GM12864 (cell line): ENCODE measurements at regions not wholly inside any gene's neighbourhood (a gene's known extent, or its start where the extent isn't known, plus 50 kb on each side); places are given as distances from the start of the nearest gene placed in this dataset.

ENCODE experiments used
- DNase-seq: peaks from one replicate; pipeline ENCODE4 v3.0.0-alpha.2; 2011; ENCODE audit warnings: low read depth
- H3K4me3 ChIP-seq: 2 replicates; pipeline ENCODE4 v1.5.1; 2011; ENCODE audit warnings: mild to moderate bottlenecking, low read depth, low read length, control low read depth
- TF ChIP-seq, protein P1 (sequence below): IDR thresholded peaks from 2 replicates; pipeline ENCODE4 v1.5.1; 2011; ENCODE audit warnings: low read depth, mild to moderate bottlenecking, moderate library complexity, low read length, control low read depth, inconsistent platforms; ENCODE audit errors: missing control alignments

DNA sequence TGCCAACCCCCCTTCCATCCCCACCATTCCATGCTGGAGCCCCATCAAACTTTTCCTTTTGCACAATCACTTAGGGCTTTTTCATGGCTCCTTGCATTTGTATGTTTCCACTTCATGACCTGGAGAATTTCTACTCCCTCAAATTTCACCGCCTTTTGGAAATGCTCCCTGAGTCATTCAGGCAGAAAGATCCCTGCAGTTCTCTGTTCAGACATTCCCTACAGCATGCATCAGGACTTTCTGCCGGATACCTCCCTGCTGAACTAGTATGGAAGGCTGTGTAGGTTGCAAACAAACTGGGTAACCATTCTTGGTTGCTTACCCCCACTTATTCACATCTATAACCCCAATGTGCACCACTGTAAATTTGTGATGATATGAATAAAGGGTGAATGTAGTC, 389.6 kb upstream of the CELF4 start:
- no peak for DNase-seq
- TF ChIP-seq, protein P1, sequence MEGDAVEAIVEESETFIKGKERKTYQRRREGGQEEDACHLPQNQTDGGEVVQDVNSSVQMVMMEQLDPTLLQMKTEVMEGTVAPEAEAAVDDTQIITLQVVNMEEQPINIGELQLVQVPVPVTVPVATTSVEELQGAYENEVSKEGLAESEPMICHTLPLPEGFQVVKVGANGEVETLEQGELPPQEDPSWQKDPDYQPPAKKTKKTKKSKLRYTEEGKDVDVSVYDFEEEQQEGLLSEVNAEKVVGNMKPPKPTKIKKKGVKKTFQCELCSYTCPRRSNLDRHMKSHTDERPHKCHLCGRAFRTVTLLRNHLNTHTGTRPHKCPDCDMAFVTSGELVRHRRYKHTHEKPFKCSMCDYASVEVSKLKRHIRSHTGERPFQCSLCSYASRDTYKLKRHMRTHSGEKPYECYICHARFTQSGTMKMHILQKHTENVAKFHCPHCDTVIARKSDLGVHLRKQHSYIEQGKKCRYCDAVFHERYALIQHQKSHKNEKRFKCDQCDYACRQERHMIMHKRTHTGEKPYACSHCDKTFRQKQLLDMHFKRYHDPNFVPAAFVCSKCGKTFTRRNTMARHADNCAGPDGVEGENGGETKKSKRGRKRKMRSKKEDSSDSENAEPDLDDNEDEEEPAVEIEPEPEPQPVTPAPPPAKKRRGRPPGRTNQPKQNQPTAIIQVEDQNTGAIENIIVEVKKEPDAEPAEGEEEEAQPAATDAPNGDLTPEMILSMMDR, result no peak
- no peak overlapping the region for H3K4me3 ChIP-seq

DNA sequence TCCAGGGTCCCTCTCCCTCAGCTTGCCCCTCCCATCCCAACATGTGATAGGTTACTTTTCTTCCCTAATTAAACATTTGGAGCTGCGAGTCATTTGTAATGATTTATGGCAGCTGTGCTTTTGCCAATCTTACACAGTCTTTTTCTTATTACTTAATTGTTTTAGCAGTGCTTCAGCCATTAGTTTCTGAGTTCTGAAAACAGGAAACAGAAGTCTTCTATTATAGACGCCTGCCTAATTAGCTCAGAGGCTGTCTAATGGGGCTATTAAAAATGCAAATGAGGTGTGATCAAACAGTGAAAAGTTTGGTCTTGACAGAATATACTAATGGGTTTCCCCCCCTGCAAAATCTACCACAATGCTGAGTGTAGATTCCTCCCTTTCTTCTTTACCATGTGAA, 388.3 kb upstream of the CELF4 start:
- DNase-seq, result no peak
- TF ChIP-seq, protein P1, result no peak
- no peak overlapping the region for H3K4me3 ChIP-seq

DNA sequence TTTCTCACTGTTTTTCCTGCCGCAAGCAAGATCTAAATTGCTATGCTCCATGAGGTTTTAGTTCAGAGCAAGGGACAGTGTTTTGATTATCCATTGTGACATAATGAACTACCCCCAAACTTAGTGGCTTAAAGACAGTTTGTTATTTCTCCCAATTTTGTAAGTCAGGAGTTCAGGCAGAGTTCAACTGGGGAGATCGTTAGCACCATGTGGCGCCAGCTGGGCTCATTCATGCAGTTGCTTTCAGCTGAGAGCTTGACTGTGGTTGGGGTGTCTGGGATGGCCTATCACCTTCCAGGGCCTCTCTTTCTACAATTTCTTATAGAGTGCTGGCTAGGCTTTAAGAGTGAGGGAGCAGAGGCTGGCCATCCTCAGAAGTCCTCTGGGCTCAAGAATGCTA, 382.9 kb upstream of the CELF4 start:
- H3K4me3 ChIP-seq, result no peak overlapping the region
- no peak for DNase-seq
- TF ChIP-seq, protein P1, result no peak

DNA sequence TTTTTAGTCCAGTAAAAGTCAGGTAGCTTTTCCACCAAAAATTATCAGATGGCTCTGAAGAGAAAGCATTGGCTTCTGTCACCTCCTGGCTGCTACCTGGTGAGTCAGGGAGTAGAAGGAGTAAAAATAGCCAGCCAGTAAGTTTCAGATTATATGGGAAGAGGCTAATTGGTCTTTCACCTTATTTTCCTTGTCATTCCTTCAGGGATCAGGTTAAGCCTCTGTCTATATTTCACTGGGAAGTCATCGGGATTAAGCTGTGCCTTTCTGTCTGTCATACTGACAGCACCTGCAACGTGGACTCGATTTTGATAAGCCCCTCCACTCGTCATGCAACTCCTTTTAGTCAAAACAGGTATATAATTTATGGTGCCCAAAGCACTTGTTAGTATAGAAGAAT, 380.7 kb upstream of the CELF4 start:
- TF ChIP-seq, protein P1, result no peak
- no peak for DNase-seq
- no peak overlapping the region for H3K4me3 ChIP-seq

DNA sequence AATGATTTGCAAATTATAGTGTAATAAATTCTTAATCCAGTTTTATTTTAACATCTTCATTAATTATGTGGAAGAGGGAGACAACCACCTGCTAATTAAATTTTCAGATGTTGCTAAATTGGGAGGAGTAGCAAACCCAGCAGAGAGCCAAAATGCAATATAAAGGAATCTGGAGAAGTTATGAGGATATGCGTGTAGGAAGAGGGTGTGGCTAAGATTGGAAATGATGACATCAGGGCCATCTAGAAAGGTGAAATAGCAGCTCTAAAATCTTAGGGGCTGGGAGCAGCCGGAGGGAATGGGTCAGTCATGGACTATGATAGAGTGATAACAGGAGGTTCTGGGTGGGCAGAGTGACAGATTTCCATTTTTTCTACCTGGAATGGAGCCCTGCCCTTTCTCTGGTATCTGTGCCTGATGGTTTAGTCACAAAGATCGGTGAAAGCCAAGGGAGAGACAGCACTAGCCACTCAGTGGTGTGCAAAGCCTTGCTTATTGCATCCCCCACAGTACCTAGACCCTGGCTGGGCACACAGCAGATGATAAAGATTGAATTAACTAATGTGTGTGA, 379.2 kb upstream of the CELF4 start:
- DNase-seq, result no peak
- no peak overlapping the region for H3K4me3 ChIP-seq
- TF ChIP-seq, protein P1, result no peak

DNA sequence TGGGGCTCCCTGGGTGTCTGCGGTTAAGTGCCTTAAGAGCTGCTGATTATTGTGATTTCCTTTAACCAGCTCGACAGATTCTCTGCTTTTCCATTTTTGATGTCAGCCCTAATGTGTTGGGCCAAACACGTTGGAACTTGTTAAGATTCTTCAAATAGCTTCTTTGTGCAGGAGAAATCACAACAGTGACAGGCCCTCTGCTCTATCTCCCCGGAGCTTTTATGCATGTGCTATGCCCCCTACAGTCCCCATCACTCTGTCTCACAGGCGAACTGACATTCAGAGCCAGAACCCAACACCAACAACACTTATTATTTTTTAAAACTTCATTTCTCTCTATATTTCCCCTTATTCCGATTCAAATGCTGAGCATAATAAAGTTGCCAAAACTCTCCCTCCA, 371.7 kb upstream of the CELF4 start:
- TF ChIP-seq, protein P1, result no peak
- DNase-seq, result no peak
- no peak overlapping the region for H3K4me3 ChIP-seq

DNA sequence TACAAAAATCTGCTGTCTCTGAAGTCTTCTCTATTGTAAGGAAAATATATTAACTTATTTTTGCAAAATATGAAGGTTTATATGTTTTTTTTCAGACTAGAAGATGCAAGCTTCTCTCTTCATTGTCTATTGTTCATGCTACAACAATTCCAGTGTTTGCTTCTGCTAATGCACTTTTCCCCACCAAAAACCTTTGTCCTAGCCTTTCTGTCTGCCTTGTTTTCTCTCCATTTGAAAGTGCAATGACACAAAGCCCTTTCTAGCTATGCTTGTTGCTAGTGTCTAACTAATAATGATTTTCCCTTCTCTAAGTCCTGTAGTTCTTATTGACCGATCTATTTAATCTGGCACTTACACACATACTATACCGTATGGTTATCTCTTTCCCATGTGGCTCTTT, 369.5 kb upstream of the CELF4 start:
- no peak for DNase-seq
- H3K4me3 ChIP-seq, result no peak overlapping the region
- TF ChIP-seq, protein P1, result no peak
